IMR-90 (cell line): ENCODE measurements at regions not wholly inside any gene's neighbourhood (a gene's known extent, or its start where the extent isn't known, plus 50 kb on each side); places are given as distances from the start of the nearest gene placed in this dataset.
A peak's percentile ranks its signal among the peaks of the same experiment; 100 is the strongest.

Experiments
- ATAC-seq: fragments of 200-7000 bp; cut with Tn5 transposase; 2 replicates; pipeline ENCODE4 v1.9.1; 2020; ENCODE audit warnings: low read depth, mild to moderate bottlenecking, moderate library complexity
- BruUV-seq: library from RNA; stranded (reverse); fragments of 400-500 nt; replicated peaks from 2 replicates; lab custom pipeline; 2021; lab: Mats Ljungman, UMichigan
- CTCF ChIA-PET: fragments of 300-600 bp; formaldehyde crosslinking; extraction: SDS; loops from one replicate; lab custom pipeline; 2021; ENCODE audit warnings: antibody characterized with exemption; lab: Yijun Ruan, JAX
- POLR2A ChIA-PET: fragments of 300-600 bp; sonication (Branson Sonifier 250); formaldehyde crosslinking; loops from one replicate; lab custom pipeline; 2022; ENCODE audit warnings: antibody characterized with exemption; ENCODE audit not compliant: unreplicated experiment; lab: Charles Lee
- DNase-seq: peaks from one replicate; pipeline ENCODE4 v3.0.0; 2013
- H2AFZ ChIP-seq: replicated peaks from 2 replicates; pipeline ENCODE3; 2013; ENCODE audit warnings: low read length, mild to moderate bottlenecking; ENCODE audit not compliant: poor library complexity
- H2AK5ac ChIP-seq: 2 replicates; pipeline ENCODE4 v1.6.1; 2013; ENCODE audit warnings: low read depth, low read length, inconsistent platforms
- H2AK9ac ChIP-seq: replicated peaks from 2 replicates; pipeline ENCODE3; 2013; ENCODE audit warnings: mild to moderate bottlenecking, low read depth, low read length, moderate library complexity; ENCODE audit not compliant: poor library complexity
- H2BK120ac ChIP-seq: 2 replicates; pipeline ENCODE4 v1.6.1; 2013; ENCODE audit warnings: low read depth, low read length, inconsistent platforms
- H2BK15ac ChIP-seq: 3 replicates; pipeline ENCODE4 v1.6.1; 2013; ENCODE audit warnings: low read depth, low read length, inconsistent platforms
- H2BK20ac ChIP-seq: 2 replicates; pipeline ENCODE4 v1.6.1; 2013; ENCODE audit warnings: low read depth, mild to moderate bottlenecking, inconsistent platforms, low read length, moderate library complexity
- H2BK5ac ChIP-seq: 2 replicates; pipeline ENCODE4 v1.6.1; 2013; ENCODE audit warnings: mild to moderate bottlenecking, low read depth, low read length, inconsistent platforms; ENCODE audit not compliant: poor library complexity, severe bottlenecking
- H3K14ac ChIP-seq: replicated peaks from 2 replicates; pipeline ENCODE4 v1.6.1; 2013; ENCODE audit warnings: low read depth, low read length, inconsistent platforms
- H3K18ac ChIP-seq: 2 replicates; pipeline ENCODE4 v1.6.1; 2013; ENCODE audit warnings: low read depth, low read length, control low read depth
- H3K23ac ChIP-seq: 2 replicates; pipeline ENCODE4 v1.6.1; 2013; ENCODE audit warnings: low read depth, low read length, inconsistent platforms
- H3K27ac ChIP-seq: 2 replicates; pipeline ENCODE4 v1.5.1; 2013; ENCODE audit warnings: mild to moderate bottlenecking, control low read depth, low read length; ENCODE audit not compliant: insufficient read depth
- H3K27me3 ChIP-seq: 2 replicates; pipeline ENCODE4 v1.6.1; 2013; ENCODE audit warnings: low read length; ENCODE audit not compliant: control insufficient read depth, insufficient read depth
- H3K36me3 ChIP-seq: 2 replicates; pipeline ENCODE4 v1.6.1; 2013; ENCODE audit warnings: low read length, mixed read lengths; ENCODE audit not compliant: control insufficient read depth, insufficient read depth
- H3K4ac ChIP-seq: 2 replicates; pipeline ENCODE4 v1.6.1; 2013; ENCODE audit warnings: low read depth, low read length, inconsistent platforms
- H3K4me1 ChIP-seq: 2 replicates; pipeline ENCODE4 v1.6.1; 2013; ENCODE audit warnings: low read length, mixed read lengths; ENCODE audit not compliant: control insufficient read depth, insufficient read depth
- H3K4me2 ChIP-seq: 2 replicates; pipeline ENCODE4 v1.6.1; 2013; ENCODE audit warnings: low read depth, mild to moderate bottlenecking, control low read depth, low read length, moderate library complexity
- H3K4me3 ChIP-seq: 2 replicates; pipeline ENCODE4 v1.5.1; 2013; ENCODE audit warnings: low read depth, mild to moderate bottlenecking, control low read depth, low read length, moderate library complexity; ENCODE audit not compliant: insufficient read depth
- H3K56ac ChIP-seq: 2 replicates; pipeline ENCODE4 v1.6.1; 2013; ENCODE audit warnings: low read length, inconsistent platforms; ENCODE audit not compliant: insufficient read depth; ENCODE audit errors: extremely low read depth
- H3K79me1 ChIP-seq, 2 experiments: 2 replicates each; pipeline ENCODE4 v1.6.1; 2013; ENCODE audit warnings: low read length in 2 of 2, inconsistent platforms in 1 of 2, low read depth in 1 of 2
- H3K9ac ChIP-seq: 2 replicates; pipeline ENCODE4 v1.6.1; 2013; ENCODE audit warnings: low read depth, low read length, control low read depth
- H3K9me1 ChIP-seq: 2 replicates; pipeline ENCODE4 v1.6.1; 2013; ENCODE audit warnings: low read length, inconsistent platforms; ENCODE audit not compliant: insufficient read depth
- H3K9me3 ChIP-seq: 2 replicates; pipeline ENCODE4 v1.6.1; 2013; ENCODE audit warnings: low read length; ENCODE audit not compliant: control insufficient read depth, insufficient read depth
- H4K20me1 ChIP-seq: 2 replicates; pipeline ENCODE4 v1.6.1; 2013; ENCODE audit warnings: low read length, inconsistent platforms; ENCODE audit not compliant: insufficient read depth
- H4K5ac ChIP-seq: 2 replicates; pipeline ENCODE4 v1.6.1; 2013; ENCODE audit warnings: mild to moderate bottlenecking, low read depth, low read length, control low read depth
- H4K8ac ChIP-seq, 2 experiments: 2 replicates each; pipeline ENCODE4 v1.6.1; 2013; ENCODE audit warnings: low read depth in 2 of 2, low read length in 2 of 2, control low read depth in 1 of 2, inconsistent platforms in 1 of 2
- H4K91ac ChIP-seq: 2 replicates; pipeline ENCODE4 v1.6.1; 2013; ENCODE audit warnings: low read depth, low read length, inconsistent platforms; ENCODE audit not compliant: insufficient read depth
- POLR2A ChIP-seq: IDR thresholded peaks from 2 replicates; pipeline ENCODE4 v1.6.1; 2012; ENCODE audit warnings: mild to moderate bottlenecking, low read depth, low read length
- WGBS, 2 experiments: methylation state at CpG; one replicate each; pipeline versions ENCODE4 v1.1.5 to v1.1.7; 2013; ENCODE audit warnings: missing lambda C conversion rate in 2 of 2; ENCODE audit not compliant: insufficient read length in 1 of 2; ENCODE audit errors: extremely low coverage in 2 of 2; 5-methylcytosine and 5-hydroxymethylcytosine counted together
- dilution Hi-C: fragments of 300-500 bp; cut with HindIII; formaldehyde crosslinking; loops from one replicate; pipeline ENCODE4 v1.14.3; 2018; ENCODE audit warnings: low sequenced_read_pairs; ENCODE audit not compliant: unreplicated experiment
- in situ Hi-C: fragments of 300-500 bp; cut with MboI; formaldehyde crosslinking; loops from 3 replicates; pipeline ENCODE4 v1.14.3; 2019; ENCODE audit warnings: low sequenced_read_pairs, inconsistent platforms, mixed read lengths
- intact Hi-C: fragments of 100-400 bp; cut with micrococcal nuclease; formaldehyde crosslinking; loops from 2 replicates; pipeline ENCODE4 v1.10.0; 2022
- TF ChIP-seq, protein P1 (sequence below): conservative IDR thresholded peaks from 2 replicates; pipeline ENCODE4 v1.5.1; 2012; ENCODE audit warnings: mild to moderate bottlenecking, low read depth, low read length, improper control_type of control experiment

DNA sequence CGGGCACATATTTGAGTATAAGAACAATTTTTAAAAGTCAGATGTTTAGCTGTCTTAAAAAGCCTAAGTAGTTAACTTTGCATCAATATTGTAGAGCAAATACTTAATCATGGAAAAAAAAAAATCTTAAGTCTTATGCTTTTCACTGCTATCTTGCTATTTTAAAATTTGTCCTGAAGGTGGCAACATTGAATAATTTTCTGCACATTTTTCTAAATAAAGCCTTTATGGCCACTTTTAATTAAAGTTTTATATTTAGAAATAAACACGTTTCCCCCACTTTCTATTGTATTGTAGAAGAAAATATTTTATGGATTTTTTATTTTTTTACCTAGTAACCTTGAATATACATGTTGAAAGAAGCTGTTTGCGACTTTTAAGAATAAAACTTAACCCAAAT is 198.8 kb downstream of the AMY1C start:
- ChIA-PET POLR2A (no interaction called here), CTCF (no interaction called here)
- DNase-seq, result no peak
- Histone ChIP-seq H2AK5ac (no peak overlapping the region), H3K79me1 (no peaks in the 10 kb centered on the region), H2AK9ac (no peak overlapping the region), H3K9me3 (no peaks in the 10 kb centered on the region), H2BK120ac (no peak overlapping the region), H4K8ac (no peak overlapping the region), H3K4me1 (no peaks in the 10 kb centered on the region), H3K9ac (no peak overlapping the region), H3K4ac (no peak overlapping the region), H4K91ac (no peak overlapping the region), H2BK5ac (no peak overlapping the region), H3K36me3 (no peaks in the 10 kb centered on the region), H3K27me3 (no peaks in the 10 kb centered on the region), H3K18ac (no peak overlapping the region), H4K20me1 (no peaks in the 10 kb centered on the region), H3K4me3 (no peak overlapping the region), H3K23ac (no peak overlapping the region), H2BK20ac (no peak overlapping the region), H2AFZ (no peak overlapping the region), H3K56ac (no peak overlapping the region), H3K9me1 (no peaks in the 10 kb centered on the region), H3K4me2 (no peak overlapping the region), H2BK15ac (no peak overlapping the region), H3K14ac (no peak overlapping the region), H3K27ac (no peak overlapping the region), H4K5ac (no peak overlapping the region)
- WGBS, 2 experiments, result no CpG with 5 or more reads among the region's 3 CpGs
- TF ChIP-seq, protein P1, sequence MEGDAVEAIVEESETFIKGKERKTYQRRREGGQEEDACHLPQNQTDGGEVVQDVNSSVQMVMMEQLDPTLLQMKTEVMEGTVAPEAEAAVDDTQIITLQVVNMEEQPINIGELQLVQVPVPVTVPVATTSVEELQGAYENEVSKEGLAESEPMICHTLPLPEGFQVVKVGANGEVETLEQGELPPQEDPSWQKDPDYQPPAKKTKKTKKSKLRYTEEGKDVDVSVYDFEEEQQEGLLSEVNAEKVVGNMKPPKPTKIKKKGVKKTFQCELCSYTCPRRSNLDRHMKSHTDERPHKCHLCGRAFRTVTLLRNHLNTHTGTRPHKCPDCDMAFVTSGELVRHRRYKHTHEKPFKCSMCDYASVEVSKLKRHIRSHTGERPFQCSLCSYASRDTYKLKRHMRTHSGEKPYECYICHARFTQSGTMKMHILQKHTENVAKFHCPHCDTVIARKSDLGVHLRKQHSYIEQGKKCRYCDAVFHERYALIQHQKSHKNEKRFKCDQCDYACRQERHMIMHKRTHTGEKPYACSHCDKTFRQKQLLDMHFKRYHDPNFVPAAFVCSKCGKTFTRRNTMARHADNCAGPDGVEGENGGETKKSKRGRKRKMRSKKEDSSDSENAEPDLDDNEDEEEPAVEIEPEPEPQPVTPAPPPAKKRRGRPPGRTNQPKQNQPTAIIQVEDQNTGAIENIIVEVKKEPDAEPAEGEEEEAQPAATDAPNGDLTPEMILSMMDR, result 0 out of 2 replicates have a peak, but pooled peaks have one; percentile 10
- TF ChIP-seq POLR2A, result no peak
- BruUV-seq, result no TSS peak
- intact Hi-C loops (no loop called here), dilution Hi-C loops (no loop called here), in situ Hi-C loops (no loop called here)
- ATAC-seq, result no peak
